Ishikawa (cell line): ENCODE measurements at regions not wholly inside any gene's neighbourhood (a gene's known extent, or its start where the extent isn't known, plus 50 kb on each side); places are given as distances from the start of the nearest gene placed in this dataset.

ENCODE experiments used
- CEBPB ChIP-seq: IDR thresholded peaks from 2 replicates; pipeline ENCODE4 v1.6.1; 2012
- CREB1 ChIP-seq: IDR thresholded peaks from 2 replicates; pipeline ENCODE4 v1.6.1; 2012; ENCODE audit warnings: low read depth
- EGR1 ChIP-seq: IDR thresholded peaks from 2 replicates; pipeline ENCODE4 v1.6.1; 2012
- EP300 ChIP-seq: IDR thresholded peaks from 2 replicates; pipeline ENCODE4 v1.6.1; 2012; ENCODE audit warnings: borderline replicate concordance
- FOXM1 ChIP-seq: IDR thresholded peaks from 2 replicates; pipeline ENCODE4 v1.6.1; 2012; ENCODE audit warnings: low read depth, borderline replicate concordance
- NFIC ChIP-seq: IDR thresholded peaks from 2 replicates; pipeline ENCODE4 v1.6.1; 2012
- RAD21 ChIP-seq: IDR thresholded peaks from 2 replicates; pipeline ENCODE4 v1.6.1; 2012; ENCODE audit warnings: low read depth
- TAF1 ChIP-seq: IDR thresholded peaks from 2 replicates; pipeline ENCODE4 v1.6.1; 2012; ENCODE audit warnings: low read depth, mild to moderate bottlenecking
- TCF12 ChIP-seq: IDR thresholded peaks from 2 replicates; pipeline ENCODE4 v1.6.1; 2012; ENCODE audit warnings: low read depth
- TEAD4 ChIP-seq: IDR thresholded peaks from 2 replicates; pipeline ENCODE4 v1.6.1; 2012
- YY1 ChIP-seq: IDR thresholded peaks from 2 replicates; pipeline ENCODE4 v1.6.1; 2012; ENCODE audit warnings: low read depth
- ZBTB7A ChIP-seq: IDR thresholded peaks from 2 replicates; pipeline ENCODE4 v1.6.1; 2012; ENCODE audit warnings: low read depth
- TF ChIP-seq, protein P1 (sequence below): IDR thresholded peaks from 2 replicates; pipeline ENCODE4 v1.6.1; 2012
- TF ChIP-seq, protein P2 (sequence below): IDR thresholded peaks from 2 replicates; pipeline ENCODE4 v1.6.1; 2012
- TF ChIP-seq, protein P3 (sequence below): IDR thresholded peaks from 2 replicates; pipeline ENCODE4 v1.6.1; 2012; ENCODE audit warnings: low read depth, mild to moderate bottlenecking

DNA sequence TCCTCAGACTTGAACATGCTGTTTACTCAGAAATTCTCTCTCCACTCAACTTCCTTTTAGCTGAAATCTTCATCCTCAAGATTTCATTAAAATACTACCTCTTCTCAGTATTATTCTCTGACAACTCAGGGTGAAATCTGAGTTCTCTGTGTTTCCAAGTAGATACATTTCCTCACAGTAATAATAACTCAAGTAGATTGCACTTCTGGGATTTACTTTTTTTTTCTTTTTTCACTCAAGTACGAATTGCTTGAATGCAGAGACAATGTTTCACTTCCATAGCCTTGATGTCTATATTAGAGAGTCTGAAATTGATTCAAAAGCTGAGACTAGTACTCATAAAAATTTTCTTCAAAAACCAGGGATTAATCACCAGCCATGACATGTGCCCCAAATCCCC, 166.4 kb downstream of the SLITRK5 start:
- TF ChIP-seq TAF1 (no peak), CEBPB (no peak)
- TF ChIP-seq, protein P1, sequence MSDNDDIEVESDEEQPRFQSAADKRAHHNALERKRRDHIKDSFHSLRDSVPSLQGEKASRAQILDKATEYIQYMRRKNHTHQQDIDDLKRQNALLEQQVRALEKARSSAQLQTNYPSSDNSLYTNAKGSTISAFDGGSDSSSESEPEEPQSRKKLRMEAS: no peak

DNA sequence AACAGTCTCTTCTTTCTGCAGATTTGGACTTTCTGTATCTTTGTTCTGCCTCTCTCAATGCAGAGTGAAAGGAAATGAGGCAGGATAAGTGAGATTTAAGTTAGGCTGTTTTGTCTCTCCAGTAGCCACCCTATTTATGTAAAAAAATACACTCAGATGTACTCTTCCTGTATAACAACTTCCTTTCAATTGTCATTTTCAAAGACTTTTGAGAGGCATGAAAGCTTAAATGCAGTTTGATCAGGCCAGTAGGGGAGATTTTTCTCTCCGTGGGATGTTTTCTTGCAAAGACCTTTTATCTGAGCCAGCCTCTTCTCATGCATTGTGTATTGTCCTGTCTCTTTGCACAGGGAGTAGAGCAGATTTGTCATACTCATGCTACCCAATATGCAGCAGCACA, 166.8 kb downstream of the SLITRK5 start:
- TF ChIP-seq FOXM1: no peak
- TF ChIP-seq, protein P2, sequence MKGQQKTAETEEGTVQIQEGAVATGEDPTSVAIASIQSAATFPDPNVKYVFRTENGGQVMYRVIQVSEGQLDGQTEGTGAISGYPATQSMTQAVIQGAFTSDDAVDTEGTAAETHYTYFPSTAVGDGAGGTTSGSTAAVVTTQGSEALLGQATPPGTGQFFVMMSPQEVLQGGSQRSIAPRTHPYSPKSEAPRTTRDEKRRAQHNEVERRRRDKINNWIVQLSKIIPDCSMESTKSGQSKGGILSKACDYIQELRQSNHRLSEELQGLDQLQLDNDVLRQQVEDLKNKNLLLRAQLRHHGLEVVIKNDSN: no peak
- TF ChIP-seq EGR1: no peak
- no peak for TF ChIP-seq TAF1
- TF ChIP-seq, protein P3, sequence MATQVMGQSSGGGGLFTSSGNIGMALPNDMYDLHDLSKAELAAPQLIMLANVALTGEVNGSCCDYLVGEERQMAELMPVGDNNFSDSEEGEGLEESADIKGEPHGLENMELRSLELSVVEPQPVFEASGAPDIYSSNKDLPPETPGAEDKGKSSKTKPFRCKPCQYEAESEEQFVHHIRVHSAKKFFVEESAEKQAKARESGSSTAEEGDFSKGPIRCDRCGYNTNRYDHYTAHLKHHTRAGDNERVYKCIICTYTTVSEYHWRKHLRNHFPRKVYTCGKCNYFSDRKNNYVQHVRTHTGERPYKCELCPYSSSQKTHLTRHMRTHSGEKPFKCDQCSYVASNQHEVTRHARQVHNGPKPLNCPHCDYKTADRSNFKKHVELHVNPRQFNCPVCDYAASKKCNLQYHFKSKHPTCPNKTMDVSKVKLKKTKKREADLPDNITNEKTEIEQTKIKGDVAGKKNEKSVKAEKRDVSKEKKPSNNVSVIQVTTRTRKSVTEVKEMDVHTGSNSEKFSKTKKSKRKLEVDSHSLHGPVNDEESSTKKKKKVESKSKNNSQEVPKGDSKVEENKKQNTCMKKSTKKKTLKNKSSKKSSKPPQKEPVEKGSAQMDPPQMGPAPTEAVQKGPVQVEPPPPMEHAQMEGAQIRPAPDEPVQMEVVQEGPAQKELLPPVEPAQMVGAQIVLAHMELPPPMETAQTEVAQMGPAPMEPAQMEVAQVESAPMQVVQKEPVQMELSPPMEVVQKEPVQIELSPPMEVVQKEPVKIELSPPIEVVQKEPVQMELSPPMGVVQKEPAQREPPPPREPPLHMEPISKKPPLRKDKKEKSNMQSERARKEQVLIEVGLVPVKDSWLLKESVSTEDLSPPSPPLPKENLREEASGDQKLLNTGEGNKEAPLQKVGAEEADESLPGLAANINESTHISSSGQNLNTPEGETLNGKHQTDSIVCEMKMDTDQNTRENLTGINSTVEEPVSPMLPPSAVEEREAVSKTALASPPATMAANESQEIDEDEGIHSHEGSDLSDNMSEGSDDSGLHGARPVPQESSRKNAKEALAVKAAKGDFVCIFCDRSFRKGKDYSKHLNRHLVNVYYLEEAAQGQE: no peak
- TF ChIP-seq NFIC: no peak
- no peak for TF ChIP-seq TEAD4
- no peak for TF ChIP-seq ZBTB7A
- TF ChIP-seq CEBPB: no peak
- no peak for TF ChIP-seq YY1
- no peak for TF ChIP-seq CREB1
- TF ChIP-seq, protein P1: no peak
- TF ChIP-seq TCF12: no peak
- TF ChIP-seq RAD21: no peak

DNA sequence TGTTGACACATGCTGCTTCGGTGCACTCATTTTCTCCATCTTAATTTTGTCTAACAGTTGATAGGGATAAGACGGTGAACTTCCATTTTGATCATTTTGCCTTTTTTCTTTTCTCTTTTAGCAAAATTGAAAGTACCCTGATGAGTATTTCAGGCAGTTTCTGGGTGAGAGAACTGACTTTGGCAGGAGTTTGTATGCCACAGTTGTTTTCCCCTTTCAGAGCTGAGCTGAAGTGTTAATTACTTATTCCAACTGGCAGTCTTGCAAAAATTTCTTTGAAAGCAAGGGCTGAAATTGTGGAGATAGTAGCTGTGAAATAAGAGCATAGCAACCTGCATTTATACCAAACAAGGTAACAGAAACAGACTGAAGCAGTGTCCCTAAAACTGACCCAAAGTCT, 180.2 kb downstream of the SLITRK5 start:
- TF ChIP-seq EGR1 (no peak), TCF12 (no peak), TAF1 (no peak), EP300 (no peak), RAD21 (no peak), YY1 (no peak), TEAD4 (no peak), FOXM1 (no peak), CREB1 (no peak), ZBTB7A (no peak), CEBPB (no peak), NFIC (no peak)
- TF ChIP-seq, protein P3: no peak
- TF ChIP-seq, protein P2: no peak
- TF ChIP-seq, protein P1: no peak

DNA sequence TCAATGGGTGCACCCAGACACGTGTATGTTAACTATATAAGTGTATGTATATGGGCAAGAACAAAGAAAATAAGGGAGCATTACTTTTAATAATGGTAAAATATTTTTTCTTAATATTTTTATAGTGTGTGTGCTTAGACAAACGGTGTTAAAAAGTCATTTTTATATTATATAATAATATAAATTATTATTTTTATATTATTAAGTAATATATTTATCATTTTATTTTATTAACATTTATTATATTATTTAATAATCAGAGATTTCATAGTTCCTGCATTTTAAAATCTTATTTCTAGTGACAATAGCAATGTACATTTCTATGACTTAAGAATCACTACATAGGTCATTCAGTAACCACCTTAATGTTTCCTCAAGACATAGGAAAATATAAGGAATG, 184.4 kb downstream of the SLITRK5 start:
- TF ChIP-seq, protein P3: no peak
- TF ChIP-seq NFIC (no peak), EGR1 (no peak), CREB1 (no peak), TEAD4 (no peak), FOXM1 (no peak), TCF12 (no peak), YY1 (no peak), ZBTB7A (no peak)
- TF ChIP-seq, protein P1: no peak
- TF ChIP-seq, protein P2: no peak
